SU-DHL-6 (cell line): ENCODE measurements at regions not wholly inside any gene's neighbourhood (a gene's known extent, or its start where the extent isn't known, plus 50 kb on each side); places are given as distances from the start of the nearest gene placed in this dataset.

ENCODE experiments used
- H2AFZ ChIP-seq: fragments of 200-600 bp; sonication (generic); 2 replicates; pipeline ENCODE4 v1.6.1; 2014; ENCODE audit warnings: low read depth, mild to moderate bottlenecking, moderate library complexity, mixed read lengths, antibody characterized with exemption, low read length; ENCODE audit not compliant: severe bottlenecking
- H3F3A ChIP-seq: fragments of 200-600 bp; shearing (Covaris generic); 2 replicates; pipeline ENCODE4 v1.6.0; 2016; ENCODE audit warnings: antibody characterized with exemption, mild to moderate bottlenecking; ENCODE audit not compliant: insufficient read depth
- H3K27ac ChIP-seq: fragments of 200-600 bp; sonication (generic); 2 replicates; pipeline ENCODE4 v1.5.1; 2016; ENCODE audit warnings: low read depth, mild to moderate bottlenecking, low read length, moderate library complexity, mixed read lengths
- H3K27me3 ChIP-seq: fragments of 200-600 bp; sonication (generic), shearing (Covaris generic); 2 replicates; pipeline ENCODE4 v1.6.0; 2014; ENCODE audit warnings: mild to moderate bottlenecking, low read length
- H3K36me3 ChIP-seq: fragments of 200-600 bp; sonication (generic); 2 replicates; pipeline ENCODE4 v1.6.1; 2014; ENCODE audit warnings: mild to moderate bottlenecking, low read length, mixed read lengths
- H3K4me2 ChIP-seq: fragments of 300-600, 200-600 bp; shearing (Covaris generic), sonication (generic); 2 replicates; pipeline ENCODE4 v1.6.0; 2014; ENCODE audit warnings: low read length, low read depth, mild to moderate bottlenecking; ENCODE audit not compliant: poor library complexity, severe bottlenecking
- H3K4me3 ChIP-seq: fragments of 200-600 bp; sonication (generic); 2 replicates; pipeline ENCODE4 v1.5.1; 2014; ENCODE audit warnings: antibody characterized with exemption, low read length, mild to moderate bottlenecking, mixed read lengths; ENCODE audit not compliant: insufficient read depth, poor library complexity, severe bottlenecking
- H3K79me2 ChIP-seq: fragments of 200-600 bp; sonication (generic); 2 replicates; pipeline ENCODE4 v1.6.1; 2014; ENCODE audit warnings: mild to moderate bottlenecking, low read length, moderate library complexity; ENCODE audit not compliant: insufficient read depth
- H3K9ac ChIP-seq: fragments of 200-600 bp; sonication (generic); 2 replicates; pipeline ENCODE4 v1.7.0; 2014; ENCODE audit warnings: mild to moderate bottlenecking, low read length
- H3K9me2 ChIP-seq: fragments of 200-600 bp; sonication (generic); replicated peaks from 2 replicates; pipeline ENCODE4 v1.6.1; 2014; ENCODE audit warnings: low read length; ENCODE audit not compliant: insufficient read depth
- H3K9me3 ChIP-seq: fragments of 200-600 bp; sonication (generic); 2 replicates; pipeline ENCODE4 v1.6.1; 2014; ENCODE audit warnings: low read length, mixed read lengths; ENCODE audit not compliant: insufficient read depth
- H4K20me1 ChIP-seq: fragments of 200-600 bp; sonication (generic); 2 replicates; pipeline ENCODE4 v1.6.1; 2014; ENCODE audit warnings: low read depth, mild to moderate bottlenecking, antibody characterized with exemption, low read length, moderate library complexity, mixed read lengths
- CTCF ChIP-seq: fragments of 200-600 bp; sonication (generic); IDR thresholded peaks from one replicate; pipeline ENCODE4 v1.5.1; 2017; ENCODE audit warnings: antibody characterized with exemption, mild to moderate bottlenecking, low read length, moderate library complexity; ENCODE audit not compliant: insufficient read depth, poor library complexity, severe bottlenecking
- EZH2phosphoT487 ChIP-seq: fragments of 200-600 bp; sonication (generic), shearing (Covaris generic); conservative IDR thresholded peaks from 2 replicates; pipeline ENCODE4 v1.6.1; 2018; ENCODE audit warnings: mild to moderate bottlenecking, antibody characterized with exemption, low read length, moderate library complexity, mixed read lengths

- Histone ChIP-seq H3K27me3 (no peaks in the 10 kb centered on the region), H3K9ac (no peak overlapping the region), H2AFZ (no peak overlapping the region), H3K27ac (no peak overlapping the region), H3F3A (no peaks in the 10 kb centered on the region), H3K4me3 (no peak overlapping the region), H3K79me2 (no peaks in the 10 kb centered on the region), H4K20me1 (no peaks in the 10 kb centered on the region), H3K4me2 (no peak overlapping the region), H3K36me3 (no peaks in the 10 kb centered on the region), H3K9me3 (no peaks in the 10 kb centered on the region), H3K9me2 (no peaks in the 10 kb centered on the region)
- no peak for TF ChIP-seq EZH2phosphoT487
- TF ChIP-seq CTCF, result no peak
Observed at GRCh38 chr18:77708826-77709506, 459.3 kb downstream of the GALR1 start.

DNA sequence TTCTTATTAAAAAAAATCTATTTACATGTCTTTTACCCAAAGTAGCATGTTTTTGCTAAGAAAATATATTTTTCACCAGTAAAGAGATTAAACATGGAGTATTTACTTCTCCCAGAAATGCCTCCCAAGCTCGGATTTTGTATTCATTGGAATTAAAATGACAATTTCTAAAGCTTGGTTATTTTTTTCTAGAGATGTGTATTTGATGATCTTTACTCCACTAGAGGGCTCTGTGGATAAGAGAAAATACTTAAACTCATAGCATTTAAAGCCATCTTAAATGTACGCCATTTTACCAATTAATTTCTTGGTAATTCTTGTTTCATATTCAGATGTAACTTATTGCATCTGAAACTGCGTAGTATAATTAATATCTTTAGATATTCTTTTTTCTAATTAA, 461.4 kb downstream of the GALR1 start:
- TF ChIP-seq EZH2phosphoT487 (no peak), CTCF (peak; percentile 12)
- Histone ChIP-seq H3K9me3 (no peaks in the 10 kb centered on the region), H3K9ac (no peak overlapping the region), H2AFZ (no peak overlapping the region), H4K20me1 (no peaks in the 10 kb centered on the region), H3K36me3 (no peaks in the 10 kb centered on the region), H3K27me3 (no peaks in the 10 kb centered on the region), H3F3A (no peaks in the 10 kb centered on the region), H3K4me2 (no peak overlapping the region), H3K27ac (no peak overlapping the region), H3K4me3 (no peak overlapping the region), H3K79me2 (no peaks in the 10 kb centered on the region), H3K9me2 (no peaks in the 10 kb centered on the region)

DNA sequence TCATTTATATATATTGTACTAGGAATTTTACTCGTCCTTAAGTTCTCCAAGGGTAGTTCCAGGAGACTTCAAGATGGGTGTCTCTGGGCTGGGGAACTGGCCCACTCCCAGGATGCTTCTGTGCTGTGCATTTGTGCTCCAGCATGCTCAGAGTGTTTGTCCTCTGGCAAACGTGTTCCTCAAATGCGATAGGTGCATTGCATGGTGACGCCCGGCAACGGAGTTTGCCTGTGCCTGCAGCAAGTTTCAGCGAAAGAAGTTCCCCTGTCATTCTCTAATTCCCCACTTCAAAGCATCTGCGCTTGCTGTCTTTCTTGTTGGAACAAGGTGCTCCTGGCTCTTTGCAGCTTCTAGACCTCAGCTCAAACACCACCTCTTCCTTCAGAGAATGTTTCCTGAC, 465.1 kb downstream of the GALR1 start:
- H3K27me3 ChIP-seq, result no peaks in the 10 kb centered on the region
- H4K20me1 ChIP-seq, result no peaks in the 10 kb centered on the region
- no peak for TF ChIP-seq CTCF
- TF ChIP-seq EZH2phosphoT487, result no peak
- H3K9me3 ChIP-seq, result no peaks in the 10 kb centered on the region
- no peak overlapping the region for H3K4me3 ChIP-seq
- H3K36me3 ChIP-seq, result no peaks in the 10 kb centered on the region
- H3F3A ChIP-seq, result no peaks in the 10 kb centered on the region
- H3K9me2 ChIP-seq, result no peaks in the 10 kb centered on the region
- no peaks in the 10 kb centered on the region for H3K79me2 ChIP-seq
- no peak overlapping the region for H3K9ac ChIP-seq
- H3K27ac ChIP-seq, result no peak overlapping the region
- H3K4me2 ChIP-seq, result no peak overlapping the region
- H2AFZ ChIP-seq, result no peak overlapping the region
